ENCODE measurements at regions not wholly inside any gene's neighbourhood (a gene's known extent, or its start where the extent isn't known, plus 50 kb on each side); places are given as distances from the start of the nearest gene placed in this dataset.

DNA sequence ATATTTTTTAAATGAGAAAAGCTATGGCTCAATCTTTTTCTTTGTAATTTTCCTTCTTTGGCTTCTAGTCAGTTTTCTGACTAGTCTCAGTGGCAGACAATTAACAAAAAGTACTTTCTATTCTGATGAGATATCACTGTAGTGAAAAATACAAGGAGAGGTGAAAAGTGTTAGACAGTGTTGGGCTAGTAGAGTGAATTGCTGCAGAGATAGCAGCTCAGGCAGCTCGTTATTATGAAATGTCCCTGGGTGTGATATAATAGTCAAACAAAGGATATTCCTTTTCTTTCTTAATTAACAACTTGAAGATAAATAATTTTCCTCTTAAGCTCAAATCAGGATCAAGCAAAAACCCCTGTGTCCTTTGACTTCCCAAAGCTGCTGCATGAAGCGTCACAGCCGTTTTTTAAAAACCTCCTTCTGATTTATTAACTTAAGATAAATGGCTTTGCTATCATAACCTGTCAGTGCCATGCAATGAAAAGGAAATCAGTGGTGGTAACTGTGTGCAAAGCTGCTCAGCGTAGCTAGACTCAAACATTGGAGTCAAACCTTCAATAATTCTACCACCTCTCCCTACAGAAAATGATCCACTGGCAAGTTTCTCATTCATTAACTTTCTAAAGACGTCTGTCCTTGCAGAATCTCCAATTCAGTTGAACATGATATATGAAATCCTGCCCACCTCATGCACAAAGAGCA lies 646.6 kb upstream of the PTBP2 start:
- no peak for TF ChIP-seq ZFX (IDR thresholded peaks at IDR 0.05; ENCODE audit: borderline replicate concordance)
- TF ChIP-seq, protein P1, sequence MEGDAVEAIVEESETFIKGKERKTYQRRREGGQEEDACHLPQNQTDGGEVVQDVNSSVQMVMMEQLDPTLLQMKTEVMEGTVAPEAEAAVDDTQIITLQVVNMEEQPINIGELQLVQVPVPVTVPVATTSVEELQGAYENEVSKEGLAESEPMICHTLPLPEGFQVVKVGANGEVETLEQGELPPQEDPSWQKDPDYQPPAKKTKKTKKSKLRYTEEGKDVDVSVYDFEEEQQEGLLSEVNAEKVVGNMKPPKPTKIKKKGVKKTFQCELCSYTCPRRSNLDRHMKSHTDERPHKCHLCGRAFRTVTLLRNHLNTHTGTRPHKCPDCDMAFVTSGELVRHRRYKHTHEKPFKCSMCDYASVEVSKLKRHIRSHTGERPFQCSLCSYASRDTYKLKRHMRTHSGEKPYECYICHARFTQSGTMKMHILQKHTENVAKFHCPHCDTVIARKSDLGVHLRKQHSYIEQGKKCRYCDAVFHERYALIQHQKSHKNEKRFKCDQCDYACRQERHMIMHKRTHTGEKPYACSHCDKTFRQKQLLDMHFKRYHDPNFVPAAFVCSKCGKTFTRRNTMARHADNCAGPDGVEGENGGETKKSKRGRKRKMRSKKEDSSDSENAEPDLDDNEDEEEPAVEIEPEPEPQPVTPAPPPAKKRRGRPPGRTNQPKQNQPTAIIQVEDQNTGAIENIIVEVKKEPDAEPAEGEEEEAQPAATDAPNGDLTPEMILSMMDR (IDR thresholded peaks at IDR 0.05) = no peak
- no peak overlapping the region for H3K27ac ChIP-seq

DNA sequence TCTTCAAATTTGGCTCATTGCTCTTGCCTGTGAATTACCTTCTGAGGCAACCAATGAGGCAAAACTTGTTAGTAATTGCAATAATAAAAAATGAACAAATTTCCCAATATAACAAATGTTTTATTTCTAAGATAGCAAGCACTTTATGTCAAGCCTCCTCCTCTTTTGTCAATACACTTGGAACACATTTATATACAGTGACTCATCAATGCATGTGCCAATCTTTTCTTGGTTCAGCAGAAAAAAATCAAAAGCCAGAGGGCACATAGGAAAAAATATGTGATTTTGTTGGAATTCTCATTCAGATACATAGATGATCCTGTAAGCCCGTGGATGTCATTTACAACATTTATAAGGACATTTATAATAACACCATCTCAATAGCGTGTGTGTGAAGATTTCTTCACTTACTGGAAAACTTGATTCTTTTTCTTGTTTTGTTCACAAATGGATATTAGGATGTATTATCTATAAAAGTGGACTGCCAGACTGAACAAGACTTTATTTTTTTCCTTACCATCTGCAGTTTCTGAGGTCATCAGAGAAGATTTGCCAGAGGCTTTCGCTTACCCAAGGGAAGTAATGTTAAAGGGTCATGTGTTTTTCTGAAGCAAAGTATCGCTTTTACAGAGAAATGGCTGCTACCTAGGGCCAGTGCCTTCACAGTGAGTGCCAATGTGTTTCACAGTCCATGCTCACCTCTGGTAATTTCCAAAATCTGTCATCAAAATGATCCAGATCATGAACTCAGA lies 645.7 kb upstream of the PTBP2 start:
- no peak overlapping the region for H3K27ac ChIP-seq
- no peak for TF ChIP-seq ZFX (IDR thresholded peaks at IDR 0.05; ENCODE audit: borderline replicate concordance)
- TF ChIP-seq, protein P1 (IDR thresholded peaks at IDR 0.05) = no peak

DNA sequence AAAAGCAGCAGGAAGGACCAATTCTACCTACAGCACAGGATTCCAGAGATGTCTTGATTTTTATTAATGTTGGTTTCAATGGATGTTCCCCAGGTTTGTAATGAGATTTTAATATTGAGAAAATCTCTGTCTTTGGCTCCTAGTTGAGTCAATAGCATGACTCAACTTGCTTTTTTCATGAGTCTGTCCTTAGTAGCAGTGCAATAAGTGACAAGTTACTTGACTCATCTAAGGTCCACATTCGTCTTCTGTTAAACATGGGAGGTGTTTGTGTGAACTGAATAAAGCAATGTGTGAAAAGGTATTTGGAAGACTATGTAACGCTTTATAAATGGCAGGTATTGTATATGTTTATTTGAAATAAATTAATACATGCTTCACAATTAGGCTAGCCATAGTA lies 645.0 kb upstream of the PTBP2 start:
- no peak overlapping the region for H3K27ac ChIP-seq
- TF ChIP-seq ZFX (IDR thresholded peaks at IDR 0.05; ENCODE audit: borderline replicate concordance) = no peak

DNA sequence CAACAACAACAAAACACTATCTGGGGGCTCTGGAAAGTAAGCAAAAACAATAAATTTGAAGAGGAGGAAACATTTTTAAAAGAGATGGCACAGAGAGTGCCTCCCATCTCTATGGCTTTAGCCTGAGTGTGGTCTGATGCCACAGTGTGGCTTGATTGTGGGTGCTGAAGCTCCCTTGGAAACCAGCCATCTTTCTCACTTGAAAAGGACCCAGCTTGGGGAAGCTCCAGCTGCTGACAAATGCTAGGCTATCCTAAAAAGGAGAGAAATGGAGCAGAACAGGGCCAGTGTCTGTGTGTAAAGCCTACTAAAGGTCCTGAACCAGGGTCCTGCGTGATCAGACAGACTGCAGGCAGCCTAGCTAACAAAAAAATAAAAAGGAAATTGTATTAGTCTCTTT lies 642.0 kb upstream of the PTBP2 start:
- H3K27ac ChIP-seq = no peak overlapping the region
- TF ChIP-seq, protein P1 (IDR thresholded peaks at IDR 0.05) = no peak
- TF ChIP-seq ZFX (IDR thresholded peaks at IDR 0.05; ENCODE audit: borderline replicate concordance) = no peak

DNA sequence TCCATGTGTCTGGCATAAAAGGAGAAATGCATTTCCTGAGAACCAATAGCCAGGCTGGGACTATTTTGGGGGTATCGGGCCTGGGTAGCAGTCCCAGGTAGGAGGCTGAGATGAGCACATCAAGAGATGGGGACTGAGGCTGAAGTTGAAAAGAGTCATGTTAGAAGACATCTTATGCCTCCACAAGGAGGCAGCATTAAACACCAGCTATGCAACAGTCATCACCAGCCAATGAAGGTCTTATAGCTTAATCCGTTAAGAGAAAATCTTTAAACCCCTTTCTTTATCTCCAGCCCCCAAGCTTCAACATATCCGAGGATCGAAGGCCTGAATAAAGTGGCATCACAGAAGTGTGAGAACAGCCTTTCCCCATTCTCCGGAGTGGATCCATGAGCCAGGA lies 640.7 kb upstream of the PTBP2 start:
- TF ChIP-seq ZFX (IDR thresholded peaks at IDR 0.05; ENCODE audit: borderline replicate concordance) = no peak
- TF ChIP-seq, protein P1 (IDR thresholded peaks at IDR 0.05) = peak; percentile 32
- H3K27ac ChIP-seq = no peak overlapping the region

DNA sequence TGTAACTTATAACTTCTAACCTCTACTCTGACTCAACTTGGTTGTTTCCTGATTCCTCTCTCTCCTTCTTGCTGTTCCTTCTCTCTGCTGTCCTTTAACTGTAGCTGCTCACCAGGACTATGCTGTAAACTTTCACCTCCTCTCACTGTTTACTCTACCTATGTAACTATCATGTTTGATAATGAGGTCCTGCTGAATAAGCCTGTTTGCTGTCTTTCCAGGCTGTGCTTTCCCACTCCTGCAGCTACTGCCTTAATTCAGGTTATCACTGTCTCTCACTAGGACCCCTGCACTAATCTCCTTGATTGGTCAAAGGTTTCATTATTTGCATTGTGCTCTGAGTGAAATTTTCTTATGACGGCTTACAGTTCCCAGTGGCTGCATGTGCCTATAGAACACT lies 633.9 kb upstream of the PTBP2 start:
- H3K27ac ChIP-seq = no peak overlapping the region
- TF ChIP-seq, protein P1 (IDR thresholded peaks at IDR 0.05) = no peak
- no peak for TF ChIP-seq ZFX (IDR thresholded peaks at IDR 0.05; ENCODE audit: borderline replicate concordance)

DNA sequence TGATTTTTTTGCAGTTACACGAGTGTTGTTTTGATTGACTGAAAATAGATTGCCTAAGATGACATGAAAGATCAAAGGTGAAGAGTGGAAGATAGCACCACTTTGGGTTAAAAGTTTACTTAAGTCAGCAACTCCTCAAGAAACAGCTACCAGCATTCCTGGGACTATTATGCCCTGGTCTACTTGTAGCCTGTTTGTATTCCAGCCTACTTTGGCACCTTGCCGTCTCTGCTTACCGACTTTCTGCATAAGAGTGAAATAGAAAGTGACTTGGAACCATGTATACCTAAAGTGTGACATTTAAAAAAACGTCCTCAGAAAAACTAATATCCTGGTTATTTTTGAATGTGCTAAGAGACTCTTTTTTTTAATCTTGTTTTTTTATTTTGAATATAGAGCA lies 631.5 kb upstream of the PTBP2 start:
- H3K27ac ChIP-seq = no peak overlapping the region
- no peak for TF ChIP-seq ZFX (IDR thresholded peaks at IDR 0.05; ENCODE audit: borderline replicate concordance)
- TF ChIP-seq, protein P1 (IDR thresholded peaks at IDR 0.05) = no peak
